ENCODE measurements at regions not wholly inside any gene's neighbourhood (a gene's known extent, or its start where the extent isn't known, plus 50 kb on each side); places are given as distances from the start of the nearest gene placed in this dataset.
"Not testable (repeated sequence)": the region's sequence is repeated elsewhere in the genome, so short reads cannot be mapped to it uniquely, and the experiment has no call there.

DNA sequence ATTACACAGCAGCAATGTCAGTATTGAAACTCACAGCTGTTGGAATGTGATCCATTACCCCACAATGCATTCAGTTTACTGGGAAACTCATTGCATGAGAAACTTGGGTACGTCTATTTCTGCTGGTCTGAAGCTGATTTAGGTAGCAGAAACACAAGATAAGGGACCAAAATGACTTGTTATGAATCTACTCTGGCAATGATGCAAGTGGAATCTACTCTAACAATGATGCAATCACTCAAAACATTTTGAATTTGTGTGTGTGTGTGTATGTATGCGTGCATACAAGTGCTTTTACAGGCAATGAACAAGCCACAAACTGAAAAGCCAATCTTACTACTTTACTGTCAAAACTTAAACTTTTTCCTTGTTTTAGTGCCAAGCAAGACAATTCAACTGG, 406.7 kb downstream of the ADCYAP1 start:
- Histone ChIP-seq H3K9ac (ENCODE audit: low read depth in 1 of 2, low read length in 2 of 2) (no peak overlapping the region), H3K4me1 (ENCODE audit: control insufficient read depth in 4 of 4, insufficient read depth in 4 of 4, low read length in 3 of 4) (no peaks in the 10 kb centered on the region), H3K4me3 (ENCODE audit: low read depth in 1 of 3, low read length in 3 of 3) (no peak overlapping the region), H3K36me3 (ENCODE audit: control insufficient read depth in 4 of 4, insufficient read depth in 3 of 4, low read depth in 1 of 4, low read length in 3 of 4) (no peaks in the 10 kb centered on the region), H3K27me3 (ENCODE audit: control insufficient read depth in 4 of 4, insufficient read depth in 4 of 4, low read length in 3 of 4) (no peaks in the 10 kb centered on the region), H3K9me3 (ENCODE audit: control insufficient read depth in 4 of 4, low read length in 3 of 4) (no peaks in the 10 kb centered on the region), H3K27ac (ENCODE audit: low read depth in 1 of 2, low read length in 2 of 2) (no peak overlapping the region)
- WGBS: 91% methylated on average over 2 of the region's 2 CpGs
- no peak for DNase-seq (ENCODE audit: low spot score)
- no peak for TF ChIP-seq REST (IDR thresholded peaks at IDR 0.05)

DNA sequence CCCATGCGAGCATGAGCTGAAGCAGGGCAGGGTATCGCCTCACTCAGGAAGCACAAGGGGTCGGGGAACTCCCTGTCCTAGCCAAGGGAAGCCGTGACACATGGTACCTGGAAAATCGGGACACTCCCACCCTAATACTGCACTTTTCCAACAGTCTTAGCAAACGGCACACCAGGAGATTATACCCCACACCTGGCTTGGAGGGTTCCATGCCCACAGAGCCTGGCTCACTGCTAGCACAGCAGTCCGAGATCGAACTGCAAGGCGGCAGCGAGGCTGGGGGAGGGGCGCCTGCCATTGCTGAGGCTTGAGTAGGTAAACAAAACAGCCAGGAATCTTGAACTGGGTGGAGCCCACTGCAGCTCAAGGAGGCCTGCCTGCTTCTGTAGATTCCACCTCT, 430.7 kb downstream of the ADCYAP1 start:
- H3K9me3 ChIP-seq (ENCODE audit: control insufficient read depth in 4 of 4, low read length in 3 of 4); H3K4me3 ChIP-seq (ENCODE audit: low read depth in 1 of 3, low read length in 3 of 3); H3K27me3 ChIP-seq (ENCODE audit: control insufficient read depth in 4 of 4, insufficient read depth in 4 of 4, low read length in 3 of 4); H3K9ac ChIP-seq (ENCODE audit: low read depth in 1 of 2, low read length in 2 of 2); H3K27ac ChIP-seq (ENCODE audit: low read depth in 1 of 2, low read length in 2 of 2); DNase-seq (ENCODE audit: low spot score); H3K4me1 ChIP-seq (ENCODE audit: control insufficient read depth in 4 of 4, insufficient read depth in 4 of 4, low read length in 3 of 4); H3K36me3 ChIP-seq (ENCODE audit: control insufficient read depth in 4 of 4, insufficient read depth in 3 of 4, low read depth in 1 of 4, low read length in 3 of 4): not testable (repeated sequence)
- 89% methylated on average over 11 of the region's 11 CpGs for WGBS

GRCh38 chr18:1350931-1351450, 446.3 kb downstream of the ADCYAP1 start:
- Histone ChIP-seq H3K9me3 (ENCODE audit: control insufficient read depth in 4 of 4, low read length in 3 of 4) (no peaks in the 10 kb centered on the region), H3K27me3 (ENCODE audit: control insufficient read depth in 4 of 4, insufficient read depth in 4 of 4, low read length in 3 of 4) (no peaks in the 10 kb centered on the region), H3K27ac (ENCODE audit: low read depth in 1 of 2, low read length in 2 of 2) (no peak overlapping the region), H3K9ac (ENCODE audit: low read depth in 1 of 2, low read length in 2 of 2) (no peak overlapping the region), H3K36me3 (ENCODE audit: control insufficient read depth in 4 of 4, insufficient read depth in 3 of 4, low read depth in 1 of 4, low read length in 3 of 4) (no peaks in the 10 kb centered on the region), H3K4me1 (ENCODE audit: control insufficient read depth in 4 of 4, insufficient read depth in 4 of 4, low read length in 3 of 4) (no peaks in the 10 kb centered on the region), H3K4me3 (ENCODE audit: low read depth in 1 of 3, low read length in 3 of 3) (no peak overlapping the region)
- TF ChIP-seq ZBTB33 (IDR thresholded peaks at IDR 0.05): no peak
- WGBS: 91% methylated on average over 4 of the region's 4 CpGs
- DNase-seq (ENCODE audit: low spot score): no peak

GRCh38 chr18:1353025-1353424, 448.4 kb downstream of the ADCYAP1 start:
- H3K36me3 ChIP-seq (ENCODE audit: control insufficient read depth in 4 of 4, insufficient read depth in 3 of 4, low read depth in 1 of 4, low read length in 3 of 4): no peaks in the 10 kb centered on the region
- no peak overlapping the region for H3K4me3 ChIP-seq (ENCODE audit: low read depth in 1 of 3, low read length in 3 of 3)
- no peak overlapping the region for H3K27ac ChIP-seq (ENCODE audit: low read depth in 1 of 2, low read length in 2 of 2)
- H3K9me3 ChIP-seq (ENCODE audit: control insufficient read depth in 4 of 4, low read length in 3 of 4): no peaks in the 10 kb centered on the region
- no peaks in the 10 kb centered on the region for H3K4me1 ChIP-seq (ENCODE audit: control insufficient read depth in 4 of 4, insufficient read depth in 4 of 4, low read length in 3 of 4)
- no peak overlapping the region for H3K9ac ChIP-seq (ENCODE audit: low read depth in 1 of 2, low read length in 2 of 2)
- H3K27me3 ChIP-seq (ENCODE audit: control insufficient read depth in 4 of 4, insufficient read depth in 4 of 4, low read length in 3 of 4): no peaks in the 10 kb centered on the region
- DNase-seq (ENCODE audit: low spot score): no peak
- TF ChIP-seq NR2F2 (IDR thresholded peaks at IDR 0.05): no peak
- no peak for TF ChIP-seq HNF4A (conservative IDR thresholded peaks at IDR 0.05)
- TF ChIP-seq ATF3 (IDR thresholded peaks at IDR 0.05): no peak
- TF ChIP-seq SP1 (IDR thresholded peaks at IDR 0.05): no peak
- TF ChIP-seq REST (IDR thresholded peaks at IDR 0.05): no peak
- TF ChIP-seq JUND (IDR thresholded peaks at IDR 0.05): no peak
- no peak for TF ChIP-seq HNF4G (IDR thresholded peaks at IDR 0.05)
- TF ChIP-seq, protein P1, sequence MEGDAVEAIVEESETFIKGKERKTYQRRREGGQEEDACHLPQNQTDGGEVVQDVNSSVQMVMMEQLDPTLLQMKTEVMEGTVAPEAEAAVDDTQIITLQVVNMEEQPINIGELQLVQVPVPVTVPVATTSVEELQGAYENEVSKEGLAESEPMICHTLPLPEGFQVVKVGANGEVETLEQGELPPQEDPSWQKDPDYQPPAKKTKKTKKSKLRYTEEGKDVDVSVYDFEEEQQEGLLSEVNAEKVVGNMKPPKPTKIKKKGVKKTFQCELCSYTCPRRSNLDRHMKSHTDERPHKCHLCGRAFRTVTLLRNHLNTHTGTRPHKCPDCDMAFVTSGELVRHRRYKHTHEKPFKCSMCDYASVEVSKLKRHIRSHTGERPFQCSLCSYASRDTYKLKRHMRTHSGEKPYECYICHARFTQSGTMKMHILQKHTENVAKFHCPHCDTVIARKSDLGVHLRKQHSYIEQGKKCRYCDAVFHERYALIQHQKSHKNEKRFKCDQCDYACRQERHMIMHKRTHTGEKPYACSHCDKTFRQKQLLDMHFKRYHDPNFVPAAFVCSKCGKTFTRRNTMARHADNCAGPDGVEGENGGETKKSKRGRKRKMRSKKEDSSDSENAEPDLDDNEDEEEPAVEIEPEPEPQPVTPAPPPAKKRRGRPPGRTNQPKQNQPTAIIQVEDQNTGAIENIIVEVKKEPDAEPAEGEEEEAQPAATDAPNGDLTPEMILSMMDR (IDR thresholded peaks at IDR 0.05; ENCODE audit: low read depth, low read length, missing input control): no peak
- TF ChIP-seq FOXA1 (IDR thresholded peaks at IDR 0.05): no peak
- TF ChIP-seq, protein P2, sequence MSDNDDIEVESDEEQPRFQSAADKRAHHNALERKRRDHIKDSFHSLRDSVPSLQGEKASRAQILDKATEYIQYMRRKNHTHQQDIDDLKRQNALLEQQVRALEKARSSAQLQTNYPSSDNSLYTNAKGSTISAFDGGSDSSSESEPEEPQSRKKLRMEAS (IDR thresholded peaks at IDR 0.05): no peak
- no peak for TF ChIP-seq GABPA (IDR thresholded peaks at IDR 0.05 in 1 of 2, conservative IDR thresholded peaks at IDR 0.05 in 1 of 2)
